ENCODE measurements at regions not wholly inside any gene's neighbourhood (a gene's known extent, or its start where the extent isn't known, plus 50 kb on each side); places are given as distances from the start of the nearest gene placed in this dataset.

DNA sequence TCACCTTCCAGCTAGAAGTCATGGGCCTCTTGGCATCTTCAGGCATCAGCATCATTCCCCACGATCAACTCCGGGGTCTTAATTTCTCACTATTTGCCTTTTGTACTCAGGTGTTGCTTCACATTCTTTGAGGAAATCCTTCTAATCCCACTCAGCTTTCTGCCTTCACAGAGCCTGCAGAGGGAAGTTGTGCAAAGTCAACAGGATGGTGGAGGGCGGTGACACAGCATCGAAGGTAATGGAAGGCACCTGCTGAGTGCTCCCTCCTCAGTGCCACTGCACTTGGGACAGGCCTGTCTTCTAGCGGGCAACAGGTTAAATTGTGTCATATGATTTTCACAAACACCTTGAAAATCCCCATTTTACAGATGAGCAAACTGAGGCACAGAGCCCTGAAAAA lies 164.0 kb downstream of the EN1 start:
- TF ChIP-seq, protein P1, sequence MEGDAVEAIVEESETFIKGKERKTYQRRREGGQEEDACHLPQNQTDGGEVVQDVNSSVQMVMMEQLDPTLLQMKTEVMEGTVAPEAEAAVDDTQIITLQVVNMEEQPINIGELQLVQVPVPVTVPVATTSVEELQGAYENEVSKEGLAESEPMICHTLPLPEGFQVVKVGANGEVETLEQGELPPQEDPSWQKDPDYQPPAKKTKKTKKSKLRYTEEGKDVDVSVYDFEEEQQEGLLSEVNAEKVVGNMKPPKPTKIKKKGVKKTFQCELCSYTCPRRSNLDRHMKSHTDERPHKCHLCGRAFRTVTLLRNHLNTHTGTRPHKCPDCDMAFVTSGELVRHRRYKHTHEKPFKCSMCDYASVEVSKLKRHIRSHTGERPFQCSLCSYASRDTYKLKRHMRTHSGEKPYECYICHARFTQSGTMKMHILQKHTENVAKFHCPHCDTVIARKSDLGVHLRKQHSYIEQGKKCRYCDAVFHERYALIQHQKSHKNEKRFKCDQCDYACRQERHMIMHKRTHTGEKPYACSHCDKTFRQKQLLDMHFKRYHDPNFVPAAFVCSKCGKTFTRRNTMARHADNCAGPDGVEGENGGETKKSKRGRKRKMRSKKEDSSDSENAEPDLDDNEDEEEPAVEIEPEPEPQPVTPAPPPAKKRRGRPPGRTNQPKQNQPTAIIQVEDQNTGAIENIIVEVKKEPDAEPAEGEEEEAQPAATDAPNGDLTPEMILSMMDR (IDR thresholded peaks at IDR 0.05; ENCODE audit: low read length), result no peak
- TF ChIP-seq EZH2 (IDR thresholded peaks at IDR 0.05; ENCODE audit: borderline replicate concordance, low read length), result no peak
